IPS-15b (cell line): ENCODE measurements at regions not wholly inside any gene's neighbourhood (a gene's known extent, or its start where the extent isn't known, plus 50 kb on each side); places are given as distances from the start of the nearest gene placed in this dataset.

Experiments
- H3K27me3 ChIP-seq: one replicate; pipeline ENCODE4 v1.6.1; 2013; ENCODE audit warnings: low read length; ENCODE audit not compliant: control insufficient read depth, insufficient read depth
- H3K36me3 ChIP-seq: one replicate; pipeline ENCODE4 v1.6.1; 2013; ENCODE audit warnings: low read length; ENCODE audit not compliant: control insufficient read depth, insufficient read depth
- H3K4me1 ChIP-seq: one replicate; pipeline ENCODE4 v1.6.1; 2013; ENCODE audit warnings: mild to moderate bottlenecking, low read length; ENCODE audit not compliant: control insufficient read depth, insufficient read depth
- H3K4me3 ChIP-seq: one replicate; pipeline ENCODE4 v1.5.1; 2013; ENCODE audit warnings: low read depth, low read length
- H3K9ac ChIP-seq: one replicate; pipeline ENCODE4 v1.6.1; 2013; ENCODE audit warnings: low read depth, mild to moderate bottlenecking, low read length
- H3K9me3 ChIP-seq: one replicate; pipeline ENCODE4 v1.6.1; 2013; ENCODE audit warnings: mild to moderate bottlenecking, low read length; ENCODE audit not compliant: control insufficient read depth, insufficient read depth

GRCh38 chr1:38433084-38433722, 386.6 kb upstream of the POU3F1 start:
- H3K9ac ChIP-seq, result no peak overlapping the region
- no peaks in the 10 kb centered on the region for H3K27me3 ChIP-seq
- H3K9me3 ChIP-seq, result no peaks in the 10 kb centered on the region
- peaks cover 19% of the 10 kb centered on the region for H3K4me1 ChIP-seq
- no peak overlapping the region for H3K4me3 ChIP-seq
- H3K36me3 ChIP-seq, result peaks cover 21% of the 10 kb centered on the region

DNA sequence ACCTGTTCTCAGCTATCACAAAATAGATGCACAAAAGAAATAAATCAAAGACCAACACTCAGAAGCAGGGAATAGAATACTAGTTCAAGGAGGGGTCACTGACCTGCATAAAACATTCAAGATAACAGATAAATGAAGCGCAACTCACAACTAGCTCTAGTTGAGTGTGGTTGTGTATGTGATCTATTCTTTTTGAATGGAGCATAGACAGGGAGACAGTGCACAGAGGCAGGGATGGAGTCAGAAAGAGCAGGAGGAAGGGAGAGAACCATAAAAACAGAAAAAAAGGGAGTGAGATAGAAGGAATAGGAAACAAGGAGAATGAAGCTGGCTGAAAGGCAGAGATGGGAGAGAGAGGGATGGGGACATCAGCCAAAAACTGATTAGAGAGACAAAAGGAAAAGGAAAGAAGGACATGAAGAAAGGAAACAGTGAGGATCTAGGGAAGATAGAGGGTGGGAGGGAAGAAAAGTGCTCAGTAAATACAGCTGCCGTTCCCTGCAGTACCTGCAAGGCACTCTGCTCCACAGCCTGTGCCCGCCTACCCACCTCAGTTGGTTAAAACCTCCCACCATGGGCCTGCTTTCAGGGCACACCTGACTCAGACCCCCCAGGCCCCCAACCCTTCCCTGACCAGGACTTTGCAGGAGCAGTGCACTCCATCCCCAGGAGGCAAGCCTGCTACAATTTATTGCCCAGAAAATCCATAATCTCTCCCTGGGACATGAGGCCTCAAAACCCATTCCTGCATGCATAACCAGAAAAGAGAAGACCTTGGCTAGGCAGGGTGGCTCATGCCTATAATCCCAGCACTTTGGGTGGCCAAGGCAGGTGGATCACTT, 385.2 kb upstream of the POU3F1 start:
- peak overlapping the region; percentile 19 for H3K4me3 ChIP-seq
- H3K27me3 ChIP-seq, result no peaks in the 10 kb centered on the region
- H3K9ac ChIP-seq, result peak overlapping the region; percentile 17
- peaks cover 19% of the 10 kb centered on the region for H3K4me1 ChIP-seq
- H3K9me3 ChIP-seq, result no peaks in the 10 kb centered on the region
- peaks cover 23% of the 10 kb centered on the region for H3K36me3 ChIP-seq

DNA sequence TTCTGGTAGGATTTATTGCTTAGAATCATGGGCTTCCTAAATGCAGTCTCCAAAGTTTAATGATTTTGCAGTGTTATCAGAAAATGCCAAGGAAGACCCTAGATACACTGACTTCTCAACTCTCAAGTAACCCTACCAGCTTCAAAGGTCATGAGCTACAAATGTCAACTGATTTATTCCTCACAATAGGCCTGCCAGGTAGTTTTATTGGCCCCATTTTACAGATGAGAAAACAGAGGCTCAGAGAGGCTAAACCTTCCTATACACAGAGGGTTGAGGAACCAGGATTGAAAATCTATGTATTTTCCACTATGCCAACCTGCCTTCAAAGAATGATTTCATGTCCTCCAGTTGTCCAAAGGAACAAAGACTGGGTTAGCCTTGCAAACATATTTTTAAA, 384.4 kb upstream of the POU3F1 start:
- Histone ChIP-seq H3K4me1 (peaks cover 19% of the 10 kb centered on the region), H3K9ac (no peak overlapping the region), H3K9me3 (no peaks in the 10 kb centered on the region), H3K27me3 (no peaks in the 10 kb centered on the region), H3K4me3 (peak overlapping the region; percentile 16), H3K36me3 (peaks cover 23% of the 10 kb centered on the region)

GRCh38 chr1:38424677-38425076, 378.1 kb upstream of the POU3F1 start:
- H3K9me3 ChIP-seq, result peaks cover under 1% of the 10 kb centered on the region
- H3K36me3 ChIP-seq, result peaks cover 11% of the 10 kb centered on the region
- H3K27me3 ChIP-seq, result no peaks in the 10 kb centered on the region
- H3K9ac ChIP-seq, result peak overlapping the region; percentile 9
- peaks cover 10% of the 10 kb centered on the region for H3K4me1 ChIP-seq
- H3K4me3 ChIP-seq, result peak overlapping the region; percentile 20

GRCh38 chr1:38420666-38421065, 374.1 kb upstream of the POU3F1 start:
- H3K4me3 ChIP-seq, result no peak overlapping the region
- peaks cover 10% of the 10 kb centered on the region for H3K4me1 ChIP-seq
- H3K27me3 ChIP-seq, result no peaks in the 10 kb centered on the region
- H3K36me3 ChIP-seq, result no peaks in the 10 kb centered on the region
- H3K9ac ChIP-seq, result no peak overlapping the region
- peaks cover 5% of the 10 kb centered on the region for H3K9me3 ChIP-seq

DNA sequence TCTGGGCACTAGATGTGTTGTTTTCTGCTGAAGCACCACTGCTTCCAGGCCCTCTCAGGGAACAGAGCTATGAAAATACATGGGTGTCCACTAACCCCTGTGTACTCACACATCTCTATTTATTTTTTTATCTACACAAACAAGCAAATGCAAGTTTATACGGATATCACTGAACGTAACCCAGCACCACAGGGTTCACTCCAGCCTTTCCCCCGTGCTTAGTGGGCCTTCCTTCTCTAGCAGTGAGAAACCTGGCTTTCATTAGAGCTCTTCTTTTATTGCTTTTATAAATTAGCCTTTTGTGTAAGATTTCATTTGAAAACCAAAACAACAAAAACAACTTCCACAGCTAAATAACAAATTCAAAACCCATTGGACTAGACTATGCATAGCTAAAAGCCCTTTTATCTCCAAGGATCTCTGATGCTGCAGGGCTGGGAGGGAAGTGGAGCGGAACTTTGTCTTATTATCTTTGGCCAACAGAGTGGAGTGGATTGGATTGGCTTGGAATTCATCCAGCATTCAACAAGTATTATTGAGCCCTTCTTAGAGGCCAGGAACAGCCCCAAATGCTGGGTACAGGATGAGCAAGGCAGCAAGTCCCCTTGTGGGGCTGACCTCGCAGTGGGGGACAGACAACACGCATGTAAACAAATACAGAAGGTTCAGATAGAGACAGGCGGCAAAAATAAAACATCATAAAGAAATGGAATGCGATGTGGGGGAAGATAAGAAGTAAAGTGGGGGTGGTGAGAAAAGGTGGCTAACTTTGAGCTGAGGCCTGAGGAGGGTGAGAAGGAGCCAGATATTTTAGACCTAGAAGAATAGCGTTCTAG, 371.8 kb upstream of the POU3F1 start:
- peaks cover 9% of the 10 kb centered on the region for H3K9me3 ChIP-seq

DNA sequence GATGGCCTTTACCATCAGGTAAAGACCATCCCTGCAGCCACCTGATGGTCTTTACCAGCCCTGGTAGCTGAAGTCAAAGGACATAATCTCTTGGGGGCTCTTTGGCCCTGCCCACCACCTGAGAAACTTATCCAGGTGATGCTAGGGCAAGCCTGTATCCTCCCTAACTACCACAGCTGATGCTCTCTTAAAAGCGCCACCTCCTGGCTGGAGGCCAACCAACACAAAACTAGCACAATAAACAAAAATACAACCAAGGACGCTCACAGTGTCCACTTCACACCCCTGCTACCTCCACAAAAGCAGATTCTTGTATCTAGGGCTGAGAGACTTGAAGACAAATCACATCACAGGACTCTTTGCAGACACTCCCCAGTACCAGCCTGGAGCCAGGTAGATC, 357.1 kb upstream of the POU3F1 start:
- Histone ChIP-seq H3K27me3 (no peaks in the 10 kb centered on the region), H3K9me3 (no peaks in the 10 kb centered on the region), H3K36me3 (no peaks in the 10 kb centered on the region), H3K9ac (no peak overlapping the region), H3K4me1 (no peaks in the 10 kb centered on the region), H3K4me3 (no peak overlapping the region)

More for the DNA sequence above, 371.8 kb upstream of the POU3F1 start:
- Histone ChIP-seq H3K36me3 (no peaks in the 10 kb centered on the region), H3K9ac (no peak overlapping the region), H3K4me3 (no peak overlapping the region), H3K27me3 (no peaks in the 10 kb centered on the region), H3K4me1 (peaks cover 4% of the 10 kb centered on the region)

GRCh38 chr1:38402230-38402815, 355.7 kb upstream of the POU3F1 start:
- Histone ChIP-seq H3K4me3 (no peak overlapping the region), H3K4me1 (no peaks in the 10 kb centered on the region), H3K9me3 (no peaks in the 10 kb centered on the region), H3K36me3 (no peaks in the 10 kb centered on the region), H3K9ac (no peak overlapping the region), H3K27me3 (no peaks in the 10 kb centered on the region)

GRCh38 chr1:38396606-38397005, 350.0 kb upstream of the POU3F1 start:
- Histone ChIP-seq H3K4me1 (peaks cover 9% of the 10 kb centered on the region), H3K9ac (no peak overlapping the region), H3K9me3 (no peaks in the 10 kb centered on the region), H3K27me3 (no peaks in the 10 kb centered on the region), H3K4me3 (no peak overlapping the region), H3K36me3 (no peaks in the 10 kb centered on the region)

- Histone ChIP-seq H3K4me1 (peaks cover 9% of the 10 kb centered on the region), H3K9me3 (peaks cover 8% of the 10 kb centered on the region), H3K4me3 (no peak overlapping the region), H3K36me3 (no peaks in the 10 kb centered on the region), H3K9ac (no peak overlapping the region), H3K27me3 (no peaks in the 10 kb centered on the region)
Observed at GRCh38 chr1:38394303-38394702, 347.7 kb upstream of the POU3F1 start.

DNA sequence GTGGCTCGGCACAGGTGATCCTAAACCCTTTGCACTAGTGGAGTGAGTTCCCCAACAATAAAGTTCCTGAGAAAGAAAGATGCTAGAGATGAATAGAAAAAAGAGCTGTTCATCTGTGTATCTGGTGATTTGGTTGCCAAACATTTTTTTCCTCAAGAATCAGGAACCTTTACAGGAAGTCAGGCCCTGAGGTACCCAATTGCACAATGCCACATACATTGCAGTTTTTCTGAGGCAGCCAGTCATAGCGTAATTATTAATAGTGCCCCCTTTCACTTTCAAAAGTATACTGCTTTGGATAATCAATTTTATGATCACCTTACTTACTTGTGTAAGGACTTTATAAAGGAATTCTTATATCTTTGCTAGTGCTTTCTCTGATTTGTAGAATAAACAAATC, 346.3 kb upstream of the POU3F1 start:
- no peak overlapping the region for H3K4me3 ChIP-seq
- H3K27me3 ChIP-seq, result no peaks in the 10 kb centered on the region
- peaks cover 8% of the 10 kb centered on the region for H3K9me3 ChIP-seq
- no peaks in the 10 kb centered on the region for H3K36me3 ChIP-seq
- no peak overlapping the region for H3K9ac ChIP-seq
- H3K4me1 ChIP-seq, result peaks cover 9% of the 10 kb centered on the region
